ENCODE measurements at regions not wholly inside any gene's neighbourhood (a gene's known extent, or its start where the extent isn't known, plus 50 kb on each side); places are given as distances from the start of the nearest gene placed in this dataset.
"Not testable (repeated sequence)": the region's sequence is repeated elsewhere in the genome, so short reads cannot be mapped to it uniquely, and the experiment has no call there.

- H3K36me3 Mint-ChIP-seq (ENCODE audit: low read depth) = no peaks in the 10 kb centered on the region
- TF ChIP-seq CTCF (IDR thresholded peaks at IDR 0.05) = no peak
- H3K4me3 Mint-ChIP-seq (ENCODE audit: unreplicated experiment) = no peak overlapping the region
- peaks cover 5% of the 10 kb centered on the region for H3K4me1 Mint-ChIP-seq (ENCODE audit: low read depth)
- H3K27me3 Mint-ChIP-seq (ENCODE audit: low read depth) = peaks cover 13% of the 10 kb centered on the region
- peaks cover 2% of the 10 kb centered on the region for H3K9me3 Mint-ChIP-seq (ENCODE audit: low read depth)
- no peak for DNase-seq (ENCODE audit: low spot score)
- H3K27ac Mint-ChIP-seq (ENCODE audit: unreplicated experiment) = no peak overlapping the region
Measured at GRCh38 chr4:129264008-129264657, 168.2 kb downstream of the C4orf33 start.

- Mint-ChIP-seq H3K4me1 (ENCODE audit: low read depth) (peaks cover 5% of the 10 kb centered on the region), H3K27ac (ENCODE audit: unreplicated experiment) (no peak overlapping the region), H3K4me3 (ENCODE audit: unreplicated experiment) (no peak overlapping the region), H3K36me3 (ENCODE audit: low read depth) (peaks cover 2% of the 10 kb centered on the region), H3K9me3 (ENCODE audit: low read depth) (no peaks in the 10 kb centered on the region), H3K27me3 (ENCODE audit: low read depth) (peaks cover 3% of the 10 kb centered on the region)
- no peak for TF ChIP-seq CTCF (IDR thresholded peaks at IDR 0.05)
- no peak for DNase-seq (ENCODE audit: low spot score)
Measured at GRCh38 chr4:129278868-129279267, 182.9 kb downstream of the C4orf33 start.

- H3K36me3 Mint-ChIP-seq (ENCODE audit: low read depth) = peaks cover 3% of the 10 kb centered on the region
- H3K9me3 Mint-ChIP-seq (ENCODE audit: low read depth) = peaks cover 2% of the 10 kb centered on the region
- no peak for TF ChIP-seq CTCF (IDR thresholded peaks at IDR 0.05)
- H3K27ac Mint-ChIP-seq (ENCODE audit: unreplicated experiment) = no peak overlapping the region
- no peak overlapping the region for H3K4me3 Mint-ChIP-seq (ENCODE audit: unreplicated experiment)
- peaks cover 9% of the 10 kb centered on the region for H3K27me3 Mint-ChIP-seq (ENCODE audit: low read depth)
- H3K4me1 Mint-ChIP-seq (ENCODE audit: low read depth) = no peaks in the 10 kb centered on the region
- no peak for DNase-seq (ENCODE audit: low spot score)
Measured at GRCh38 chr4:129282293-129282692, 186.3 kb downstream of the C4orf33 start.

- not testable (repeated sequence) for H3K4me1 Mint-ChIP-seq (ENCODE audit: low read depth); DNase-seq (ENCODE audit: low spot score); H3K4me3 Mint-ChIP-seq (ENCODE audit: unreplicated experiment); H3K27ac Mint-ChIP-seq (ENCODE audit: unreplicated experiment)
- H3K36me3 Mint-ChIP-seq (ENCODE audit: low read depth) = peaks cover 11% of the 10 kb centered on the region
- peaks cover 34% of the 10 kb centered on the region for H3K27me3 Mint-ChIP-seq (ENCODE audit: low read depth)
- peaks cover 26% of the 10 kb centered on the region for H3K9me3 Mint-ChIP-seq (ENCODE audit: low read depth)
Measured at GRCh38 chr4:129292194-129292593, 196.2 kb downstream of the C4orf33 start.

GRCh38 chr4:129314781-129315180, 218.8 kb downstream of the C4orf33 start:
- H3K9me3 Mint-ChIP-seq (ENCODE audit: low read depth) = peaks cover 6% of the 10 kb centered on the region
- H3K36me3 Mint-ChIP-seq (ENCODE audit: low read depth) = no peaks in the 10 kb centered on the region
- no peak overlapping the region for H3K27ac Mint-ChIP-seq (ENCODE audit: unreplicated experiment)
- no peak overlapping the region for H3K4me3 Mint-ChIP-seq (ENCODE audit: unreplicated experiment)
- no peak for TF ChIP-seq CTCF (IDR thresholded peaks at IDR 0.05)
- no peaks in the 10 kb centered on the region for H3K27me3 Mint-ChIP-seq (ENCODE audit: low read depth)
- no peak for DNase-seq (ENCODE audit: low spot score)
- peaks cover 3% of the 10 kb centered on the region for H3K4me1 Mint-ChIP-seq (ENCODE audit: low read depth)

- Mint-ChIP-seq H3K4me3 (ENCODE audit: unreplicated experiment) (no peak overlapping the region), H3K27me3 (ENCODE audit: low read depth) (peaks cover 29% of the 10 kb centered on the region), H3K9me3 (ENCODE audit: low read depth) (no peaks in the 10 kb centered on the region), H3K4me1 (ENCODE audit: low read depth) (peaks cover 7% of the 10 kb centered on the region), H3K36me3 (ENCODE audit: low read depth) (no peaks in the 10 kb centered on the region), H3K27ac (ENCODE audit: unreplicated experiment) (no peak overlapping the region)
- TF ChIP-seq CTCF (IDR thresholded peaks at IDR 0.05) = no peak
- no peak for DNase-seq (ENCODE audit: low spot score)
Measured at GRCh38 chr4:129322920-129323319, 227.0 kb downstream of the C4orf33 start.

Data from chondrocyte (in vitro differentiated cells).